HG03280 (cell line): ENCODE measurements at regions not wholly inside any gene's neighbourhood (a gene's known extent, or its start where the extent isn't known, plus 50 kb on each side); places are given as distances from the start of the nearest gene placed in this dataset.

Experiments used
- ATAC-seq: cut with Tn5 transposase; IDR thresholded peaks from one replicate; pipeline ENCODE4 v1.9.1; 2021; ENCODE audit warnings: mild to moderate bottlenecking, moderate library complexity; ENCODE audit not compliant: unreplicated experiment

- no peak for ATAC-seq
Observed at GRCh38 chr12:92615086-92615485, 87.7 kb upstream of the PLEKHG7 start.

- no peak for ATAC-seq
Observed at GRCh38 chr12:92614502-92614901, 88.3 kb upstream of the PLEKHG7 start.

- ATAC-seq = no peak
Observed at GRCh38 chr12:92614001-92614400, 88.8 kb upstream of the PLEKHG7 start.

- ATAC-seq = no peak
Observed at GRCh38 chr12:92612611-92613010, 90.2 kb upstream of the PLEKHG7 start.

- ATAC-seq = no peak
Observed at GRCh38 chr12:92608151-92609091, 94.4 kb upstream of the PLEKHG7 start.

- no peak for ATAC-seq
Observed at GRCh38 chr12:92606956-92607355, 95.8 kb upstream of the PLEKHG7 start.

GRCh38 chr12:92605621-92606170, 97.1 kb upstream of the PLEKHG7 start:
- ATAC-seq = no peak

- no peak for ATAC-seq
Observed at GRCh38 chr12:92604786-92605185, 98.0 kb upstream of the PLEKHG7 start.

GRCh38 chr12:92603741-92604432, 98.9 kb upstream of the PLEKHG7 start:
- ATAC-seq = no peak

GRCh38 chr12:92602930-92603623, 99.7 kb upstream of the PLEKHG7 start:
- ATAC-seq = no peak

- ATAC-seq = no peak
Observed at GRCh38 chr12:92602476-92602875, 100.3 kb upstream of the PLEKHG7 start.

GRCh38 chr12:92601680-92602079, 101.1 kb upstream of the PLEKHG7 start:
- no peak for ATAC-seq

- ATAC-seq = no peak
Observed at GRCh38 chr12:92601176-92601575, 101.6 kb upstream of the PLEKHG7 start.

GRCh38 chr12:92600052-92600451, 102.7 kb upstream of the PLEKHG7 start:
- ATAC-seq = no peak

GRCh38 chr12:92597997-92598396, 104.8 kb upstream of the PLEKHG7 start:
- no peak for ATAC-seq

- ATAC-seq = no peak
Observed at GRCh38 chr12:92597118-92597517, 105.7 kb upstream of the PLEKHG7 start.

- ATAC-seq = no peak
Observed at GRCh38 chr12:92596383-92596782, 106.4 kb upstream of the PLEKHG7 start.

GRCh38 chr12:92595663-92596062, 107.1 kb upstream of the PLEKHG7 start:
- no peak for ATAC-seq

- ATAC-seq = peak; percentile 100
Observed at GRCh38 chr12:92593734-92594402, 108.9 kb upstream of the PLEKHG7 start.

GRCh38 chr12:92585115-92585727, 117.6 kb upstream of the PLEKHG7 start:
- ATAC-seq = no peak
